IMR-90 (cell line): ENCODE measurements at regions not wholly inside any gene's neighbourhood (a gene's known extent, or its start where the extent isn't known, plus 50 kb on each side); places are given as distances from the start of the nearest gene placed in this dataset.

Experiments used
- ATAC-seq: fragments of 200-7000 bp; cut with Tn5 transposase; 2 replicates; pipeline ENCODE4 v1.9.1; 2020; ENCODE audit warnings: low read depth, mild to moderate bottlenecking, moderate library complexity
- BruUV-seq: library from RNA; stranded (reverse); fragments of 400-500 nt; replicated peaks from 2 replicates; lab custom pipeline; 2021; lab: Mats Ljungman, UMichigan
- CTCF ChIA-PET: fragments of 300-600 bp; formaldehyde crosslinking; extraction: SDS; loops from one replicate; lab custom pipeline; 2021; ENCODE audit warnings: antibody characterized with exemption; lab: Yijun Ruan, JAX
- POLR2A ChIA-PET: fragments of 300-600 bp; sonication (Branson Sonifier 250); formaldehyde crosslinking; loops from one replicate; lab custom pipeline; 2022; ENCODE audit warnings: antibody characterized with exemption; ENCODE audit not compliant: unreplicated experiment; lab: Charles Lee
- DNase-seq: peaks from one replicate; pipeline ENCODE4 v3.0.0; 2013
- H2AFZ ChIP-seq: replicated peaks from 2 replicates; pipeline ENCODE3; 2013; ENCODE audit warnings: low read length, mild to moderate bottlenecking; ENCODE audit not compliant: poor library complexity
- H2AK5ac ChIP-seq: 2 replicates; pipeline ENCODE4 v1.6.1; 2013; ENCODE audit warnings: low read depth, low read length, inconsistent platforms
- H2AK9ac ChIP-seq: replicated peaks from 2 replicates; pipeline ENCODE3; 2013; ENCODE audit warnings: mild to moderate bottlenecking, low read depth, low read length, moderate library complexity; ENCODE audit not compliant: poor library complexity
- H2BK120ac ChIP-seq: 2 replicates; pipeline ENCODE4 v1.6.1; 2013; ENCODE audit warnings: low read depth, low read length, inconsistent platforms
- H2BK15ac ChIP-seq: 3 replicates; pipeline ENCODE4 v1.6.1; 2013; ENCODE audit warnings: low read depth, low read length, inconsistent platforms
- H2BK20ac ChIP-seq: 2 replicates; pipeline ENCODE4 v1.6.1; 2013; ENCODE audit warnings: low read depth, mild to moderate bottlenecking, inconsistent platforms, low read length, moderate library complexity
- H2BK5ac ChIP-seq: 2 replicates; pipeline ENCODE4 v1.6.1; 2013; ENCODE audit warnings: mild to moderate bottlenecking, low read depth, low read length, inconsistent platforms; ENCODE audit not compliant: poor library complexity, severe bottlenecking
- H3K14ac ChIP-seq: replicated peaks from 2 replicates; pipeline ENCODE4 v1.6.1; 2013; ENCODE audit warnings: low read depth, low read length, inconsistent platforms
- H3K18ac ChIP-seq: 2 replicates; pipeline ENCODE4 v1.6.1; 2013; ENCODE audit warnings: low read depth, low read length, control low read depth
- H3K23ac ChIP-seq: 2 replicates; pipeline ENCODE4 v1.6.1; 2013; ENCODE audit warnings: low read depth, low read length, inconsistent platforms
- H3K27ac ChIP-seq: 2 replicates; pipeline ENCODE4 v1.5.1; 2013; ENCODE audit warnings: mild to moderate bottlenecking, control low read depth, low read length; ENCODE audit not compliant: insufficient read depth
- H3K27me3 ChIP-seq: 2 replicates; pipeline ENCODE4 v1.6.1; 2013; ENCODE audit warnings: low read length; ENCODE audit not compliant: control insufficient read depth, insufficient read depth
- H3K36me3 ChIP-seq: 2 replicates; pipeline ENCODE4 v1.6.1; 2013; ENCODE audit warnings: low read length, mixed read lengths; ENCODE audit not compliant: control insufficient read depth, insufficient read depth
- H3K4ac ChIP-seq: 2 replicates; pipeline ENCODE4 v1.6.1; 2013; ENCODE audit warnings: low read depth, low read length, inconsistent platforms
- H3K4me1 ChIP-seq: 2 replicates; pipeline ENCODE4 v1.6.1; 2013; ENCODE audit warnings: low read length, mixed read lengths; ENCODE audit not compliant: control insufficient read depth, insufficient read depth
- H3K4me2 ChIP-seq: 2 replicates; pipeline ENCODE4 v1.6.1; 2013; ENCODE audit warnings: low read depth, mild to moderate bottlenecking, control low read depth, low read length, moderate library complexity
- H3K4me3 ChIP-seq: 2 replicates; pipeline ENCODE4 v1.5.1; 2013; ENCODE audit warnings: low read depth, mild to moderate bottlenecking, control low read depth, low read length, moderate library complexity; ENCODE audit not compliant: insufficient read depth
- H3K56ac ChIP-seq: 2 replicates; pipeline ENCODE4 v1.6.1; 2013; ENCODE audit warnings: low read length, inconsistent platforms; ENCODE audit not compliant: insufficient read depth; ENCODE audit errors: extremely low read depth
- H3K79me1 ChIP-seq, 2 experiments: 2 replicates each; pipeline ENCODE4 v1.6.1; 2013; ENCODE audit warnings: low read length in 2 of 2, inconsistent platforms in 1 of 2, low read depth in 1 of 2
- H3K9ac ChIP-seq: 2 replicates; pipeline ENCODE4 v1.6.1; 2013; ENCODE audit warnings: low read depth, low read length, control low read depth
- H3K9me1 ChIP-seq: 2 replicates; pipeline ENCODE4 v1.6.1; 2013; ENCODE audit warnings: low read length, inconsistent platforms; ENCODE audit not compliant: insufficient read depth
- H3K9me3 ChIP-seq: 2 replicates; pipeline ENCODE4 v1.6.1; 2013; ENCODE audit warnings: low read length; ENCODE audit not compliant: control insufficient read depth, insufficient read depth
- H4K20me1 ChIP-seq: 2 replicates; pipeline ENCODE4 v1.6.1; 2013; ENCODE audit warnings: low read length, inconsistent platforms; ENCODE audit not compliant: insufficient read depth
- H4K5ac ChIP-seq: 2 replicates; pipeline ENCODE4 v1.6.1; 2013; ENCODE audit warnings: mild to moderate bottlenecking, low read depth, low read length, control low read depth
- H4K8ac ChIP-seq, 2 experiments: 2 replicates each; pipeline ENCODE4 v1.6.1; 2013; ENCODE audit warnings: low read depth in 2 of 2, low read length in 2 of 2, control low read depth in 1 of 2, inconsistent platforms in 1 of 2
- H4K91ac ChIP-seq: 2 replicates; pipeline ENCODE4 v1.6.1; 2013; ENCODE audit warnings: low read depth, low read length, inconsistent platforms; ENCODE audit not compliant: insufficient read depth
- BHLHE40 ChIP-seq: fragments of 150-350 bp; IDR thresholded peaks from 2 replicates; pipeline ENCODE4 v1.6.1; 2016; ENCODE audit warnings: mild to moderate bottlenecking, low read depth, low read length
- CEBPB ChIP-seq: IDR thresholded peaks from 2 replicates; pipeline ENCODE4 v1.6.1; 2012; ENCODE audit warnings: low read depth, low read length, improper control_type of control experiment
- CHD1 ChIP-seq: IDR thresholded peaks from 2 replicates; pipeline ENCODE4 v1.6.1; 2012; ENCODE audit warnings: low read depth, low read length, improper control_type of control experiment
- CTCF ChIP-seq: conservative IDR thresholded peaks from 2 replicates; pipeline ENCODE4 v1.5.1; 2012; ENCODE audit warnings: mild to moderate bottlenecking, low read depth, low read length, improper control_type of control experiment
- ELK1 ChIP-seq: fragments of 150-350 bp; IDR thresholded peaks from 2 replicates; pipeline ENCODE4 v1.6.1; 2016; ENCODE audit warnings: low read depth, mild to moderate bottlenecking, low read length, moderate library complexity, borderline replicate concordance
- FOS ChIP-seq: fragments of 150-350 bp; IDR thresholded peaks from 2 replicates; pipeline ENCODE4 v1.6.1; 2016; ENCODE audit warnings: low read depth, low read length
- MAFK ChIP-seq: IDR thresholded peaks from 2 replicates; pipeline ENCODE4 v1.6.1; 2012; ENCODE audit warnings: low read depth, low read length, improper control_type of control experiment
- MAZ ChIP-seq: IDR thresholded peaks from 2 replicates; pipeline ENCODE4 v1.6.1; 2012; ENCODE audit warnings: low read depth, mild to moderate bottlenecking, low read length, improper control_type of control experiment, moderate library complexity, borderline replicate concordance
- MXI1 ChIP-seq: IDR thresholded peaks from 2 replicates; pipeline ENCODE4 v1.6.1; 2012; ENCODE audit warnings: low read depth, mild to moderate bottlenecking, low read length, moderate library complexity, borderline replicate concordance
- NFE2L2 ChIP-seq: fragments of 150-350 bp; IDR thresholded peaks from 2 replicates; pipeline ENCODE4 v1.6.1; 2016; ENCODE audit warnings: low read depth, mild to moderate bottlenecking, low read length
- POLR2A ChIP-seq: IDR thresholded peaks from 2 replicates; pipeline ENCODE4 v1.6.1; 2012; ENCODE audit warnings: mild to moderate bottlenecking, low read depth, low read length
- RAD21 ChIP-seq: IDR thresholded peaks from 2 replicates; pipeline ENCODE4 v1.6.1; 2012; ENCODE audit warnings: low read length, improper control_type of control experiment
- RCOR1 ChIP-seq: IDR thresholded peaks from 2 replicates; pipeline ENCODE4 v1.6.1; 2012; ENCODE audit warnings: mild to moderate bottlenecking, low read length, improper control_type of control experiment; ENCODE audit not compliant: insufficient replicate concordance
- RFX5 ChIP-seq: IDR thresholded peaks from 2 replicates; pipeline ENCODE4 v1.8.0; 2012; ENCODE audit warnings: low read depth, mild to moderate bottlenecking, low read length, moderate library complexity
- SMC3 ChIP-seq: fragments of 150-350 bp; IDR thresholded peaks from 2 replicates; pipeline ENCODE4 v1.6.1; 2016; ENCODE audit warnings: low read depth, mild to moderate bottlenecking, antibody characterized with exemption, low read length, moderate library complexity
- USF2 ChIP-seq: fragments of 150-350 bp; IDR thresholded peaks from 2 replicates; pipeline ENCODE4 v1.6.1; 2017; ENCODE audit warnings: mild to moderate bottlenecking, antibody characterized with exemption, low read length, low read depth
- WGBS, 2 experiments: methylation state at CpG; one replicate each; pipeline versions ENCODE4 v1.1.5 to v1.1.7; 2013; ENCODE audit warnings: missing lambda C conversion rate in 2 of 2; ENCODE audit not compliant: insufficient read length in 1 of 2; ENCODE audit errors: extremely low coverage in 2 of 2; 5-methylcytosine and 5-hydroxymethylcytosine counted together
- dilution Hi-C: fragments of 300-500 bp; cut with HindIII; formaldehyde crosslinking; loops from one replicate; pipeline ENCODE4 v1.14.3; 2018; ENCODE audit warnings: low sequenced_read_pairs; ENCODE audit not compliant: unreplicated experiment
- in situ Hi-C: fragments of 300-500 bp; cut with MboI; formaldehyde crosslinking; loops from 3 replicates; pipeline ENCODE4 v1.14.3; 2019; ENCODE audit warnings: low sequenced_read_pairs, inconsistent platforms, mixed read lengths
- intact Hi-C: fragments of 100-400 bp; cut with micrococcal nuclease; formaldehyde crosslinking; loops from 2 replicates; pipeline ENCODE4 v1.10.0; 2022

- BruUV-seq, result no TSS peak
- no peak for DNase-seq
- ChIA-PET POLR2A (no interaction called here), CTCF (no interaction called here)
- Histone ChIP-seq H3K4ac (no peak overlapping the region), H3K9me1 (peaks cover 16% of the 10 kb centered on the region), H2AFZ (no peak overlapping the region), H2AK5ac (no peak overlapping the region), H2BK20ac (no peak overlapping the region), H3K14ac (no peak overlapping the region), H3K4me1 (peaks cover 18% of the 10 kb centered on the region), H4K8ac (no peak overlapping the region), H3K4me2 (no peak overlapping the region), H3K4me3 (no peak overlapping the region), H3K27me3 (no peaks in the 10 kb centered on the region), H3K27ac (no peak overlapping the region), H3K56ac (no peak overlapping the region), H3K18ac (no peak overlapping the region), H3K23ac (no peak overlapping the region), H3K36me3 (no peaks in the 10 kb centered on the region), H2AK9ac (no peak overlapping the region), H4K20me1 (no peaks in the 10 kb centered on the region), H3K9ac (no peak overlapping the region), H2BK15ac (no peak overlapping the region), H4K91ac (no peak overlapping the region), H3K9me3 (no peaks in the 10 kb centered on the region), H4K5ac (no peak overlapping the region), H2BK120ac (peak overlapping the region; percentile 3; the same call in 1 of the 2 replicates), H2BK5ac (no peak overlapping the region), H3K79me1 (no peaks in the 10 kb centered on the region)
- dilution Hi-C loops, result no loop called here
- WGBS, 2 experiments, result no CpG with 5 or more reads among the region's 2 CpGs
- intact Hi-C loops, result no loop called here
- ATAC-seq, result no peak
- no peak for TF ChIP-seq NFE2L2
- TF ChIP-seq USF2, result no peak
- no peak for TF ChIP-seq BHLHE40
- no peak for TF ChIP-seq FOS
- no peak for TF ChIP-seq RFX5
- no peak for TF ChIP-seq CTCF
- no peak for TF ChIP-seq CEBPB
- no peak for TF ChIP-seq POLR2A
- no peak for TF ChIP-seq RCOR1
- TF ChIP-seq MXI1, result no peak
- TF ChIP-seq MAZ, result no peak
- TF ChIP-seq CHD1, result no peak
- TF ChIP-seq SMC3, result no peak
- TF ChIP-seq ELK1, result no peak
- no peak for TF ChIP-seq MAFK
- no peak for TF ChIP-seq RAD21
- in situ Hi-C loops, result no loop called here
Observed at GRCh38 chr6:14736554-14736953, 509.3 kb upstream of the JARID2 start.
